DMS 273 treated with DMSO at 0.1 percent for 48 hours (cell line): ENCODE measurements at regions not wholly inside any gene's neighbourhood (a gene's known extent, or its start where the extent isn't known, plus 50 kb on each side); places are given as distances from the start of the nearest gene placed in this dataset.

Experiments
- DNase-seq: peaks from one replicate; lab custom pipeline; 2025; lab: John Stamatoyannopoulos, UW

DNA sequence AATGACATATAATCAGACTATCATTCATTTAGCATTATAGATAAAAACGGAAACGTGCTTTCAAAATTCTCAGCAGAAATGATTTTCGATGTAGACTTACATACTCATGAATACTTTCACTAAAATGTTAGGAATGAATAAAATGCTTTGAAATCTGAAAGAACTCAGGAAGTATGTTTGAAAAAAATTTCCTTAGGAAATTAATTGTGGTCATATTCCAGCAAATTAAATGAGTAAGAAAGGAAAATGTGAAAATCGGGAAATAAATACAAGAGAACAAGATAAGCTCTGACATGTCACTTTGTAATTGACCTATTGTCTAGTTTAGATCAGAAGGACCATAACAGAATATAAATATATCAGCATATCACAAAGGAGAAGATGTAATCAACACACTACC, 981.0 kb upstream of the CDH2 start:
- DNase-seq: no peak

GRCh38 chr18:29157057-29157780, 980.3 kb upstream of the CDH2 start:
- no peak for DNase-seq

DNA sequence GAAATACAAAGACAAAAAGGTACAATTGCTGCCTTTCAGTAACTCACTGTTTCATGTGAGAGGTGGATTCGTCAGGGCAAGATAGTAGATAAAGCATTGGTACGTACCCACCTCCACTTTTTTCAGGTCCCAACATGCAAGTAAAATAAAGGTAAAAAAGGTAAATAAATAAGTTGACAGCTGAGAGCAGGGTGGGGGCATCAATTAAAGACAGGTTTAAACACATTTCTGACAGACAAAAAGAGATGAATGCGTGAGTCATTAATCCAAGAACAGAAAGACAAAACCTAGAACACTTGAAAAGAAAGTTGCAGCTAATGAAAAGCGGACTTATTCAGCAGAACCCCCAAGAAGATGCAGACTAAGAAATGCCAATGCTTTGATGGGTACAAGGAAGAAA, 979.6 kb upstream of the CDH2 start:
- DNase-seq: no peak

DNA sequence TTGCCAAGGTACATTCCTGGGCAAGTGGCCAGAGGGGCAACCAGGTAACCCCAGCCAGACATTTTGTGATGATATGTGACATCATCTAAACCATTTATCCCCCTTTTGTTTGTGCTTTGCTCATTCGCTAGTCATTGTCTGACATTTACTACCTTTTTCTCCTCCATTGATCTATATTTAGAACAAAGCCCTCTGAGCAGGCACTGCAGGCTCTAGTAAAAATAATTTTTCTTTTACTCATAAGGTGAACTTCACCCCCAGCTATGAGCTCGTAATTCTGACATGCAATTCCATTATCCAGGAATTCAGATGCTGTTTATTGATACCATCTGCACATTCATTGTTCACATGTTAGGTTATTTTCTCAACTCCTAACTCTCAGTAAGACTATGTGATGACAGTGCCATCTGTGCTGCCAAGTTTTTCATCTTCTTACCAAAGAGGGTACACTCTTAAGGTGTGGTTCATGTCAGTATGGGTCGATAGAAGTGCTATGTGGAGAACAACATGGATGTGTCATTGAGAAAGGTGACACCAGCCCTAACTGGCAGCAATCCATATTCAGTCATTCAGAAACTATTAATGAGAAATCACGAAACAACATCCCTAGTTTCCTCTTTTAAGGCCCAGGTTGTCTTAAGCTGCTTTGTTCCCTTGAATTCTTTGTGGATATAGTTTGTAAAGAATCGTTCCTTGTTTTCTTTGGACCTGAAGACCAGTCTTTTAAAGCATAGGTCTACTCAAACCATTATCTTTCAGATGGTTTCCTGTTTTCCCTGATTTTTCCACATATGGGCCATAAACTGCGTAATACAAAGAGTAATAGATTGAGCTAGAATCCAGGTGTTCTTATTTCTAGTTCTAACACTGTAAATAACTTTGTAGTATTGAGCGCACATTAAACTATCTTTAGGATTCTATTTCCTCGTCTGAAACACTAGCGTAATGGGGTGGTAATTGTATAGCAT, 978.1 kb upstream of the CDH2 start:
- DNase-seq: no peak

DNA sequence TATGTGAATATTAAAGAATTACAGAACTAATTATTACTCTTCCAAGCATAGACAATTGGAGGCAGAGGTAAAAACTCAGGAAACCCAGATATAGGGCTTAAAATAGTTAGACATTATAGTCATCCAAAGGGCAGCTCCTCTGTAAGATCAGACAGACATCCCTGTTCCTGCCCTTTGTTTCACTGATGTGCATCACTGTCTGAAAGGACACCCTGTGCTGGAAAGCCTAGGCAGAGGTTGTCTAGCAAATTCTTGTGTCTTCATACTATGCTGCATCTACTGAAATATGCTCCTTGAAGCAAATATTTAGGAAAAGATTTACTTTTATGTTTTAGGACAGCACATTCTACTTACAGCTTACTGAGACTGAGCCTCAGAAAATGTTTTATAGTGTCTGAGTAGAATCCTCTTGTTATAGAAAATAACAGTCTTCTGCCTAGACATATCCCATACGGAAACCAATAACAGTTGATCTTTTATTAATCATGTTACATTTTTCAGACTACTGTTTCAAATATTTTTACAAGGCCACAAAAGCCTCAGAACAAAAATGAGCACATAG, 977.3 kb upstream of the CDH2 start:
- no peak for DNase-seq

DNA sequence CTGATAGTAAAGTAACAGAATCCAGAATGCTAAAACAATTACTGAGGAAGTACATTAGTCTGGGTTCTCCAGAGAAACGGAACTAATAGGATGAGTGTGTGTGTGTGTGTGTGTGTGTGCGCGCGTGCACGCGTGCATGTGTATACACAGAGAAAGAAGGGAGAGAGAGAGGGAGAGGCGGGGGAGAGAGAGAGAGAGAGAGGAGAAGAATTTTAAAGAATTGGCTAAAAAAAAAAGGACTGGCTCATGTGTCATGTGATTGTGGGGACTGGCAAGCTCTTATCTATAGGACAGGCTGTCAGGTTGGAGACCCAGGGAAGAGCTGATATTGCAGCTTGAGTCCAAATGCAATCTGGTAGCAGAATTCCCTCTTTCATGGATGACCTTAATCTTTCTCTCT, 976.2 kb upstream of the CDH2 start:
- DNase-seq: no peak

DNA sequence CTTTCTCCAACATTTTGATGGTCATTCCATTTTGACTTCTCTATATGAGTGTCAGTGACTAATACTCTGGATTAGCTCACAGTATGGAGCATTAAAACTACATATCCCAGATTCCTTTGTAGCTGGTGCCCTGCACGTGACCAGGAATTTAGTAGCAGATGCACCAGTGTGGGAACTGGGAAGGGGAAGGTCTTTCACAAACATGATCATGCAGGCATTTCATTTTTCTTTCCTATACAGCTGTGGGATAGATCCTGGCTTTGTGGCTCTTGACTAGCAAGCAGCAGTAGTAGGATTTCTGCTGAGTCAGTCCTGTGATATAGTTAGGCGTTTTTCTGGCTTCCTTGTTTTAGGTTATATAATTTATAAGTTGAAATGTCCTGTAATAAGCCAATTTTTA, 971.0 kb upstream of the CDH2 start:
- no peak for DNase-seq

DNA sequence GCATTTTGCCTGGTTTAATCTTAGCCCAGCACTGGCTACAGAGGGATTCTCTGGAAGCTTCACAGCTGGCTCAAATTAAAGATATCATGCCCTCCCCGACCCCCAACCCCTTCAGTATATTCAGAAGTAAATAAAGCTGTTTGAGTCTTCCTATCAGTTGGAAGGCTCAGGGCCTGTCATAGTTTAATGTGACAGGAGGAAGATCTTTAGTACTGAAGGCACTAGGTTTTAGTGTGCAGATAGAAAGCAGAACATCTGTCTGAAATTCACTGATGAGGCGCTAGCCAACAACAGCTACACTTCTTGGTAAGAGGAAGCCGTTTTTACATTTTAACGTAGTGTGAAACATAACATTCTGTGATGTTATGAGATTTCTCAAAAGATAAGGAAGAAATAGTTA, 969.1 kb upstream of the CDH2 start:
- DNase-seq: no peak

GRCh38 chr18:29140590-29140989, 963.7 kb upstream of the CDH2 start:
- no peak for DNase-seq

DNA sequence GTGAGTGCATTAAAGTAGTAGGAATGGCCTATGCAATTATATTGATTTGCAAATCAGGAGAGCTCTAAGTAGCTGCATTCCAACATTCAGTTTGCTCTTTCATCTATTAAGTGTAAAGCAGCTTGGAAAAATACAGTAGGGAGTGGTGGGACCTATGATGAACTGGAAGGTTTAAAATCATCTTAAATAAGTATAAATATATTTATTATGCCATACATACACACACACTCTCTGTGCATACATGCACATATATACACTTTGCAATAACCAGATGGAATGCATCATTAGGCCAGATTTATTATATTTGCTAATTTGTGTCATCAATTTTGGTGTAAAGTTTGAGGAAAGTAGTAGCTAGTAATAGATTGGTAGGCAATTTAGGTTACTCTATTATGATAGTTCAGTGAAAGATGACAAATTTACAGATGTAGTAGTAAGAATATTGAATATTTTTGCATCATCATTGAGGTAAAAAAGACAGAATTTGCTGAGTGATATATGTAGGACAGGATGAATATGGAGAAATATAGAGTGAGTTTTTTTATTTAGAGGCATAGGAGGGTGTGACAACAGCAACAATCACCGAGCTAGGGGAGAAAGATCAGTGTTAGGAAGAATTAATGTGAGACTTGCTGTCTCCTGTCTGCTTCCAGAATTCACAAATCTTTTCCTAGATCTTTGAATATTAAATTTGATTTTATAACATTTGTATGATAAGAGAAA, 961.0 kb upstream of the CDH2 start:
- DNase-seq: no peak

- no peak for DNase-seq
Observed at GRCh38 chr18:29123706-29124530, 947.0 kb upstream of the CDH2 start.

DNA sequence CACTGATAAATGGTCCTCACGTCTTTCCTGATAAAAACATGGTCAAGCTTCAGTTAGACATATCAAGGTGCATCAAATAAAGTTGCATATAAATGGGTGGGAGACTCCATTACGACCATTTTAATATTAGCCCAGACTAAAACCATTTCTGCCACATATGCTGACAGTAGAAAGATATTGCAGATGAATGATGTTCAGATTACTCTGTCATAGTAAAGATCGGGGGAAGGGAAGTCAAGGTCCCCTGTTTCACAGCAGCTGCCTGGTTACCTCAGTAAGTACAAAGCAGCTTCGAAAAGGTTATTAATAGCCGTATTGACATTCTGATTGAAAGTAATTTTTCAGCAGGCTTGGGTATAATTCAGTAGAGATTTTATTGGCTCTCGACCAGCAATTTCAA, 927.7 kb upstream of the CDH2 start:
- no peak for DNase-seq

DNA sequence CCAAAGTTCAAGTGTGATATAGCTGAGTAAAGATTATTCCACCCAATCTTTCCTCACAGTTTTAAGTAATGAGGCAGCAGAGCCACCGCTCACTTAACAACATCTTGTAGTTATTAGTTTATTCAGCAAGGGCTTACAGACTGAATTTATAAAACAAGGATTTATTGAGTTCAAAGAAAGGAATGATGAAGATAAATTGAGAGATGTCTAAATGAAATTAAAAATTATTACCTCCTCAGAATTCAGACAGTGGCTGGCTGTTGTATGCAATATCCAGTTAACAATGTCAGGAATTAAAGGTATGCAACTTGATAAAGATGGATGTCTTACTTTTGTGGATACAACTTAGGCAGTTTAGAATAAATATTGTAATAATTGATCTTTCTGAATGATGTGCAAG, 927.3 kb upstream of the CDH2 start:
- no peak for DNase-seq

DNA sequence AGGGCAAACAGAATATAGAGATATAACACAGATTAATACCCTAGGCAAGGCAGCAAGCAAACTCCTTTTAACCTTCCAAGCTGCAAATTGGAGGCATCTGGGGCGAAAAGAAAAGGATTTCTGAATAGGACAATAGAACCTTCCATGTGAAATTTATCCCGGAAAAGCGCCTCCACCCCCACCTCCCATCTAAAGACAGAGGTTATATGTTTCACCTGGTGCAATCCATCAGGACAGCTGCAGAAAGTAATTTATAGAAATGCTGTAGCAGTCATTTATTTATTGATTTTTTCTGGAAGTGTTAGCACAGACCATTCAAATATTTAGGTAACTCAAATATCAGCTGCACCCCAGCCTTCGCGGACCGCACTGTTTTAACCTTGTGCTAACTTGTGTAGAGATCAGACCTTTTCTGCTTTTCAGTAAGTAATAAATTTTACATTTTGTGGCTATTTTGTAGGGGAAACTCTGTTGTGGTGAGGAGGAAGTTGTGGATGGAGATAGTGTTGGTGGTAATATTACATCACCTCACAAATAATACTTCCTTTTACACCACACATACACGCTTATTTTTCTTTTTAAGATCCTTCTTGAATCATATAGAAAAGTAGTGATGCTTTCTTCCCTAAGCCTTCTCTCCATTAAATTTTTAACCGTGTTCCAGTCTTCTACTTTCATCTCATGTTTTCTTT, 919.3 kb upstream of the CDH2 start:
- no peak for DNase-seq

DNA sequence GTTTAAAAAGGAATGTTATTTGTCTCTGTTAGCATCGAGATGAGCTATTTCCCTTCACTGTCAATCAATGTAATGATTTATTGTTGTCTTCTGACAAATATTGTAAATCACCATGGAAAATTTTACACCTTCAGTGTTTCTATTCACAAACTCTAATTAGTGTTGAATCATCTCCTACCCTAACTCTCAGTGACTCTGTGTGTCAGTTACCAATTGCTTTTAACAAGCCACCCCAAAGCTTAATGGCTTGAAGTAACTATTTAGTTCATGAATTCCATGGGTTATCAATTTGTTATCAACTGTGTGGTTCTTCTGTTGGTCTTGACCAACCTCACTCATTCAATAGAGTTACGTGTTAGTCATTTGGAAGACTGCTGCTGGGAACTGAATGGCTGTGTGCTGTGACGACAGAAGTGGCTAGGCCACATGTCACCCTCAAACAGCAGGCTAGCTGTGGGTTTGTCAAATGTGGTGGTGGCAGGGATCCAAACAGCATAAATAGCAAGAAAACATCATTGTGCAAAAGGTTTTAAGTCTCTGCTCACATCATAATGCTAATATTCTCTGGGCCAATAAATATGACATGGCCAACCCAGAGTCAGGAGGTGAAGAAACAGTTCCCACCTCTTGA, 910.8 kb upstream of the CDH2 start:
- no peak for DNase-seq

- DNase-seq: no peak
Observed at GRCh38 chr18:29084120-29084519, 907.2 kb upstream of the CDH2 start.

- DNase-seq: no peak
Observed at GRCh38 chr18:29083545-29083944, 906.6 kb upstream of the CDH2 start.

GRCh38 chr18:29080946-29081345, 904.0 kb upstream of the CDH2 start:
- no peak for DNase-seq

DNA sequence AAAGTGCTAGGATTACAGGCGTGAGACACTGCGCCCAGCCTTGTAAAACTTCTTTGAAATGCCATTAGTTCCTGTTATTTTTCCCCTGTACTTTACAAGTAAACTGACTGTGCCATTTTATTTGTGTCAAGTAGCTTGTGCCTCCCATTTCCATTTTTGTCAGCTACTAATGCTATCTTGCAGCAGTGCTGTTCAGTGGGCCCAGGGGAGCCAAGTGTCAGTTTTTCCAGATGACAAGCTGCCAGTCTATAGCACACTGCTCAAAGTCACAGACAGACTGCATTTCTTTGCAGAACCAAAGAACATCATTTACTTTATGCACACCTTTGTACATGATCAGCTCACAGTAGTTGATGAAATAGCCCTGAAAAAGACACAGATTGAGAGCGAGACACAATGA, 901.3 kb upstream of the CDH2 start:
- no peak for DNase-seq

DNA sequence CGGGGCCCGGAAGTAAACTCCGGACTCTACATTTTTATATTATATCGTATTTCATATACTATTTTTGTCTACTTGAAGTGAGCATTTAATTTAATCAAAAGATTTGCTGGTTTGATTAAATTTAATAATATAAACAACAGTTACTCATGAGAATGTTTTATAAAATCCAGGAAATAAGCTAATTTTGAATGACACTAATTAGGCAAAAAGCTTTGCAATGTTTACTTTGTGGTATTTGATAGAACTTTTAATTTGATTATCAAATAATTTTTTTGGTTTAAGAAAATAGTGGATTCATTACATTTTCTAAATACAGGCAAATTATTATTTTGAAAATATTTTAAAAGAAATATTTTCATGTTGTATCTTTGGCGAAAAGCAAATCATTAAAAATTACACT, 900.4 kb upstream of the CDH2 start:
- DNase-seq: no peak
